PFSK-1 (cell line): ENCODE measurements at regions not wholly inside any gene's neighbourhood (a gene's known extent, or its start where the extent isn't known, plus 50 kb on each side); places are given as distances from the start of the nearest gene placed in this dataset.

Experiments used
- POLR2AphosphoS5 ChIP-seq: IDR thresholded peaks from 2 replicates; pipeline ENCODE4 v1.6.1; 2012; ENCODE audit warnings: low read depth, mild to moderate bottlenecking, control low read depth, low read length, moderate library complexity
- REST ChIP-seq, 2 experiments: IDR thresholded peaks; 2 replicates each; pipeline versions ENCODE4 v1.6.1 to v1.8.0; 2011 to 2012; ENCODE audit warnings: low read depth in 2 of 2, low read length in 2 of 2, control low read depth in 1 of 2, inconsistent platforms in 1 of 2, mild to moderate bottlenecking in 1 of 2, moderate library complexity in 1 of 2; ENCODE audit not compliant: insufficient read depth in 1 of 2
- TAF1 ChIP-seq: IDR thresholded peaks from 2 replicates; pipeline ENCODE4 v1.6.1; 2012; ENCODE audit warnings: low read length, control low read depth, borderline replicate concordance; ENCODE audit not compliant: insufficient read depth

DNA sequence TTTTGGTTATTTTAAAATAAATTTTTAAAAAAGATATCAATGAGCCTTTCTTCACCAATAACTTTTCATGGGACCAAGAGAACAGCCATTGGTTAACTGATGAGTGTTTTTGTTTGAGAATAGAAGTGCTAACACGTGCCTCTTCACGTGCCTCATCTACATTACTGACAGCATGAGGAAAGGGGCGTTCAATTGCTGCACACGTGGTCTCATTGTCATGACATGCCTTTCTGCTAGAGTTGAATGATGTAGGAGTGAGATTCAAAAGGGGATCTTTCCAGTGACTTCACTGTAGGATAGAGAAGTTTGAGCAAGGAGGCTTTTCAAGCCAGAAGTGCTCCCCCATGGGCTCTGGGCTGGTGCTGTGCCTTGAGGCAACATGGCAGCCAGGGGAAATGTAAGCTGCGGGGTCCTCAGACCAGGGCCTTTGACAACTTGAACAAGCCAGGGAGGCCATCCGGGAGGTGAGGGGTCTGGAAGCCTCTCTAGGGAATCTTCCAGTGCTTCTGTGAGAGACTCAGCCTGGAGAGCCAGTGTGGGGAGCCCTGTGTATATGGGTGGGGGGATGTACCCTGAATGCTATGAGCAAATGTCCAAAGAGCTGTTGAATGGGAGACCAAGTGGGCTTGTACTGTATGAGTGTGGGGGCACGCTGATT, 51.2 kb upstream of the FSTL4 start:
- TF ChIP-seq POLR2AphosphoS5 (no peak), REST (IDR thresholded peaks at IDR 0.05; ENCODE audit: insufficient read depth in 1 of 2, low read depth in 2 of 2, low read length in 2 of 2) (no peak), TAF1 (no peak)
